ENCODE measurements at regions not wholly inside any gene's neighbourhood (a gene's known extent, or its start where the extent isn't known, plus 50 kb on each side); places are given as distances from the start of the nearest gene placed in this dataset.
A peak's percentile ranks its signal among the peaks of the same experiment; 100 is the strongest.

DNA sequence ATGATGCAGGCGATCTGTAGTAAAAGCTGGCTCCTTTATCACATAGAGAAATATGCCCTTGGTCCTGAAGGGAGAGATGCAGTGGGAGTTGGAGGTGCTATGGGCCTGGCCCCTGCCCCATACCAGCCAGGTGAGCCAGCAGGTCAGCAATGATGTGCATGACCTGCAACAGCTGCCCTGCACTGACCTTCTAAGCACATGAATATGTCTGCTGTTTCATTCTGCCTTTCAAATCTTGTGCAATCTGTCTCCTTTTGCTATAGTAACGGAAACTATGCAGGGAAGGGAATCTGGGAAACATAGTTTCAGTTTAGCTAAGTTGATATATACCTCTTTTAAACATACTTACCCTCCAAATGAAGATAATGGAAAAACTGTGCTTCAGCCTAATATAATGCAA lies 235.2 kb downstream of the TDRD15 start:
- Histone ChIP-seq H3K9me3 (ENCODE audit: low read length) (0 out of 2 replicates have a peak, but pooled peaks cover 5% of the 10 kb centered on the region), H3K4me3 (replicated peaks in 1 of 3; ENCODE audit: insufficient read depth in 1 of 3, low read depth in 2 of 3, low read length in 3 of 3) (no peak overlapping the region), H4K20me1 (ENCODE audit: insufficient read depth, low read length) (no peaks in the 10 kb centered on the region), H3K4me1 (ENCODE audit: insufficient read depth, low read length) (peaks cover 7% of the 10 kb centered on the region), H3K79me2 (ENCODE audit: insufficient read depth, low read length) (no peaks in the 10 kb centered on the region), H2AFZ (ENCODE audit: low read length) (no peak overlapping the region), H3K4me2 (ENCODE audit: low read depth, low read length) (no peak overlapping the region), H3K27ac (ENCODE audit: extremely low read length, insufficient read depth, low read length) (no peak overlapping the region), H3K36me3 (replicated peaks in 1 of 2; ENCODE audit: control insufficient read depth in 1 of 2, insufficient read depth in 2 of 2, low read length in 2 of 2) (no peaks in the 10 kb centered on the region), H3K27me3 (ENCODE audit: control insufficient read depth in 1 of 2, insufficient read depth in 2 of 2, low read length in 2 of 2) (0 out of 5 replicates have a peak, but pooled peaks cover 0 to 4% of the 10 kb centered on the region in 2 experiments), H3K9ac (ENCODE audit: insufficient read depth, low read depth, low read length) (no peak overlapping the region)
- no TSS peak for BruUV-seq (replicated peaks)
- FAIRE-seq (no peak), DNase-seq (ENCODE audit: low spot score) (no peak), ATAC-seq (no peak)
- in situ Hi-C loops (cut with HindIII; ENCODE audit: extremely low pct_ligation_motif_present, low pct_unique_long_range_greater_than_20kb), result no loop called here
- ChIA-PET POLR2A (no interaction called here), CTCF (ENCODE audit: low intra/inter-chr PET ratio, low total read pairs) (no interaction called here)
- intact Hi-C loops (cut with micrococcal nuclease; ENCODE audit: unreplicated experiment), result no loop called here
- TF ChIP-seq FOXK2 (IDR thresholded peaks at IDR 0.05) (no peak), ZNF572 (CRISPR knock-in tag; IDR thresholded peaks at IDR 0.05) (no peak), CENPT (CRISPR knock-in tag; IDR thresholded peaks at IDR 0.05; ENCODE audit: low read depth) (no peak), NAIF1 (CRISPR knock-in tag; IDR thresholded peaks at IDR 0.05; ENCODE audit: borderline replicate concordance) (no peak), ZNF326 (CRISPR knock-in tag; IDR thresholded peaks at IDR 0.05; ENCODE audit: borderline replicate concordance) (no peak), CEBPB (IDR thresholded peaks at IDR 0.05; ENCODE audit: borderline replicate concordance, low read depth, low read length) (peak; percentile 52; the same call in 1 of the 2 replicates)
- WGBS (ENCODE audit: low lambda C conversion rate), result 5% methylated on average over 2 of the region's 2 CpGs

DNA sequence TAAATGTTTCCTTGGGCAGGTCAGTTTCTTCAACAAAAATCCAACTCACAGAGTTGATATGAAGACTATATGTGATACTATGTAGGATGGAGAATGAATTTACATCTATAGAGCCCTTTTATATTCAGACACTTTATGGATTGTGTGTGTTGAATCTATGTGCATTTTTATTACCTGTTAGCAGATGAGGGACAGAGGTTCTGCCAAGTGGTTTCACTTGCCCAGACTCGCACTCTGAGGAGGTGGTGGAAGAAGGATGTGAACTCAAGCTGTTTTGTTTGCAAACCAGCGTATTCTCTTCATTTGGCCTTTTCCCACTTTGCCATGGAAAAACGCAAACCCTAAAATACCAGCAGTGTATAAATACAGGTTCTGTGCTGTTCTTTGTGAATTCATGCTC lies 237.6 kb downstream of the TDRD15 start:
- no peaks in the 10 kb centered on the region for H3K36me3 ChIP-seq (replicated peaks in 1 of 2; ENCODE audit: control insufficient read depth in 1 of 2, insufficient read depth in 2 of 2, low read length in 2 of 2)
- H3K4me1 ChIP-seq (ENCODE audit: insufficient read depth, low read length), result no peaks in the 10 kb centered on the region
- ChIA-PET POLR2A (no interaction called here), CTCF (ENCODE audit: low intra/inter-chr PET ratio, low total read pairs) (no interaction called here)
- no peak for FAIRE-seq
- WGBS (ENCODE audit: low lambda C conversion rate), result 25% methylated on average over 3 of the region's 3 CpGs
- no peak overlapping the region for H3K4me2 ChIP-seq (ENCODE audit: low read depth, low read length)
- H3K27me3 ChIP-seq (ENCODE audit: control insufficient read depth in 1 of 2, insufficient read depth in 2 of 2, low read length in 2 of 2), result 0 out of 5 replicates have a peak, but pooled peaks cover 0 to under 1% of the 10 kb centered on the region in 2 experiments
- no peak overlapping the region for H3K4me3 ChIP-seq (replicated peaks in 1 of 3; ENCODE audit: insufficient read depth in 1 of 3, low read depth in 2 of 3, low read length in 3 of 3)
- intact Hi-C loops (cut with micrococcal nuclease; ENCODE audit: unreplicated experiment) (no loop called here), in situ Hi-C loops (cut with HindIII; ENCODE audit: extremely low pct_ligation_motif_present, low pct_unique_long_range_greater_than_20kb) (no loop called here)
- H3K9me3 ChIP-seq (ENCODE audit: low read length), result no peaks in the 10 kb centered on the region
- no peak for TF ChIP-seq ZNF570 (CRISPR knock-in tag; IDR thresholded peaks at IDR 0.05; ENCODE audit: borderline replicate concordance)
- no peak for TF ChIP-seq ESRRA (CRISPR knock-in tag; IDR thresholded peaks at IDR 0.05; ENCODE audit: low read depth)
- TF ChIP-seq ZMYM4 (CRISPR knock-in tag; IDR thresholded peaks at IDR 0.05), result no peak
- TF ChIP-seq ZNF234 (CRISPR knock-in tag; conservative IDR thresholded peaks at IDR 0.05), result no peak
- no peak for TF ChIP-seq NFYB (CRISPR knock-in tag; IDR thresholded peaks at IDR 0.05)
- TF ChIP-seq HNF4A (CRISPR knock-in tag; IDR thresholded peaks at IDR 0.05), result no peak
- no peak for TF ChIP-seq ZFP36 (IDR thresholded peaks at IDR 0.05; ENCODE audit: borderline replicate concordance, low read depth, low read length, partially characterized antibody)
- TF ChIP-seq ZNF180 (CRISPR knock-in tag; IDR thresholded peaks at IDR 0.05; ENCODE audit: borderline replicate concordance, low read depth), result no peak
- no peak for TF ChIP-seq ZBTB21 (CRISPR knock-in tag; IDR thresholded peaks at IDR 0.05)
- TF ChIP-seq, protein P1, sequence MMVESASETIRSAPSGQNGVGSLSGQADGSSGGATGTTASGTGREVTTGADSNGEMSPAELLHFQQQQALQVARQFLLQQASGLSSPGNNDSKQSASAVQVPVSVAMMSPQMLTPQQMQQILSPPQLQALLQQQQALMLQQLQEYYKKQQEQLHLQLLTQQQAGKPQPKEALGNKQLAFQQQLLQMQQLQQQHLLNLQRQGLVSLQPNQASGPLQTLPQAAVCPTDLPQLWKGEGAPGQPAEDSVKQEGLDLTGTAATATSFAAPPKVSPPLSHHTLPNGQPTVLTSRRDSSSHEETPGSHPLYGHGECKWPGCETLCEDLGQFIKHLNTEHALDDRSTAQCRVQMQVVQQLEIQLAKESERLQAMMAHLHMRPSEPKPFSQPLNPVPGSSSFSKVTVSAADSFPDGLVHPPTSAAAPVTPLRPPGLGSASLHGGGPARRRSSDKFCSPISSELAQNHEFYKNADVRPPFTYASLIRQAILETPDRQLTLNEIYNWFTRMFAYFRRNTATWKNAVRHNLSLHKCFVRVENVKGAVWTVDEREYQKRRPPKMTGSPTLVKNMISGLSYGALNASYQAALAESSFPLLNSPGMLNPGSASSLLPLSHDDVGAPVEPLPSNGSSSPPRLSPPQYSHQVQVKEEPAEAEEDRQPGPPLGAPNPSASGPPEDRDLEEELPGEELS (CRISPR knock-in tag; IDR thresholded peaks at IDR 0.05), result no peak
- TF ChIP-seq, protein P2, sequence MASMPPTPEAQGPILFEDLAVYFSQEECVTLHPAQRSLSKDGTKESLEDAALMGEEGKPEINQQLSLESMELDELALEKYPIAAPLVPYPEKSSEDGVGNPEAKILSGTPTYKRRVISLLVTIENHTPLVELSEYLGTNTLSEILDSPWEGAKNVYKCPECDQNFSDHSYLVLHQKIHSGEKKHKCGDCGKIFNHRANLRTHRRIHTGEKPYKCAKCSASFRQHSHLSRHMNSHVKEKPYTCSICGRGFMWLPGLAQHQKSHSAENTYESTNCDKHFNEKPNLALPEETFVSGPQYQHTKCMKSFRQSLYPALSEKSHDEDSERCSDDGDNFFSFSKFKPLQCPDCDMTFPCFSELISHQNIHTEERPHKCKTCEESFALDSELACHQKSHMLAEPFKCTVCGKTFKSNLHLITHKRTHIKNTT (CRISPR knock-in tag; IDR thresholded peaks at IDR 0.05), result no peak
- no peak for TF ChIP-seq GATAD2A (CRISPR knock-in tag; IDR thresholded peaks at IDR 0.05)
- no peak for TF ChIP-seq ZNF841 (CRISPR knock-in tag; IDR thresholded peaks at IDR 0.05; ENCODE audit: borderline replicate concordance)
- no peak for TF ChIP-seq ZBTB8A (CRISPR knock-in tag; IDR thresholded peaks at IDR 0.05; ENCODE audit: borderline replicate concordance, low read depth)
- no peak for DNase-seq (ENCODE audit: low spot score)
- H2AFZ ChIP-seq (ENCODE audit: low read length), result no peak overlapping the region
- no peak overlapping the region for H3K27ac ChIP-seq (ENCODE audit: extremely low read length, insufficient read depth, low read length)
- no peaks in the 10 kb centered on the region for H4K20me1 ChIP-seq (ENCODE audit: insufficient read depth, low read length)
- no peaks in the 10 kb centered on the region for H3K79me2 ChIP-seq (ENCODE audit: insufficient read depth, low read length)
- BruUV-seq (replicated peaks), result no TSS peak
- H3K9ac ChIP-seq (ENCODE audit: insufficient read depth, low read depth, low read length), result no peak overlapping the region
- ATAC-seq, result no peak

Measured in HepG2 (cell line).